ENCODE measurements at regions not wholly inside any gene's neighbourhood (a gene's known extent, or its start where the extent isn't known, plus 50 kb on each side); places are given as distances from the start of the nearest gene placed in this dataset.

DNA sequence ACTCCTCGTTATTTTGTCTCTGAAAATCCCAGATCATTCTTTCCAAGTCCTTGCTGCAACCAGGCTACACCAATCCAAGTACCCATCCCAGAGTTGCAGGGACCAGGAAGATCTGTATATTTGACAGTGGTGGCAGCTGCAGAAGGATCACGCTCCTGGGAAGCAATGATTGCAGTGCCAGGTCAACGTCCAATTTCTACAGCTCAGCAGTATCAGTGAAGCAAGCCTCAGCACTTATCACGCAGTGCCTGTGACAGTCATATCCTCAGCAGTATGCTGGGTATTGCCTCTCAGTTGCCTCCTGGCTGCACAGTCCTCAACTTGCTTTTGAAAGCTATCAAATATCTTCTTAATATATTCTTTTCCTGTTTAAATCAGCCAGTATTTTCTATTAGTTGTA, 66.7 kb downstream of the BARHL2 start:
- H3K4me1 ChIP-seq: no peaks in the 10 kb centered on the region
- H3K9me3 ChIP-seq: no peaks in the 10 kb centered on the region
- H3K27ac ChIP-seq: no peak overlapping the region
- H3K36me3 ChIP-seq: no peaks in the 10 kb centered on the region
- no peaks in the 10 kb centered on the region for H3K27me3 ChIP-seq
- in situ Hi-C loops (cut with MboI; ENCODE audit: low pct_ligation_motif_present in 1 of 4, low pct_unique_long_range_greater_than_20kb in 1 of 4, low sequenced_read_pairs in 3 of 4) (no loop called here), intact Hi-C loops (cut with DNase I; ENCODE audit: low total_unique reads) (no loop called here)
- no peak overlapping the region for H3K4me3 ChIP-seq
- TF ChIP-seq POLR2AphosphoS5 (IDR thresholded peaks at IDR 0.05) (no peak), POLR2A (IDR thresholded peaks at IDR 0.05) (no peak), EP300 (IDR thresholded peaks at IDR 0.05; ENCODE audit: low read depth) (no peak)
- TF ChIP-seq, protein P1, sequence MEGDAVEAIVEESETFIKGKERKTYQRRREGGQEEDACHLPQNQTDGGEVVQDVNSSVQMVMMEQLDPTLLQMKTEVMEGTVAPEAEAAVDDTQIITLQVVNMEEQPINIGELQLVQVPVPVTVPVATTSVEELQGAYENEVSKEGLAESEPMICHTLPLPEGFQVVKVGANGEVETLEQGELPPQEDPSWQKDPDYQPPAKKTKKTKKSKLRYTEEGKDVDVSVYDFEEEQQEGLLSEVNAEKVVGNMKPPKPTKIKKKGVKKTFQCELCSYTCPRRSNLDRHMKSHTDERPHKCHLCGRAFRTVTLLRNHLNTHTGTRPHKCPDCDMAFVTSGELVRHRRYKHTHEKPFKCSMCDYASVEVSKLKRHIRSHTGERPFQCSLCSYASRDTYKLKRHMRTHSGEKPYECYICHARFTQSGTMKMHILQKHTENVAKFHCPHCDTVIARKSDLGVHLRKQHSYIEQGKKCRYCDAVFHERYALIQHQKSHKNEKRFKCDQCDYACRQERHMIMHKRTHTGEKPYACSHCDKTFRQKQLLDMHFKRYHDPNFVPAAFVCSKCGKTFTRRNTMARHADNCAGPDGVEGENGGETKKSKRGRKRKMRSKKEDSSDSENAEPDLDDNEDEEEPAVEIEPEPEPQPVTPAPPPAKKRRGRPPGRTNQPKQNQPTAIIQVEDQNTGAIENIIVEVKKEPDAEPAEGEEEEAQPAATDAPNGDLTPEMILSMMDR (IDR thresholded peaks at IDR 0.05): no peak
- WGBS, 2 donors (ENCODE audit: low coverage in 1 of 2): 49 to 61% methylated on average over 4 of the region's 4 CpGs
- peak; percentile 7 for DNase-seq

- Histone ChIP-seq H3K9me3 (no peaks in the 10 kb centered on the region), H3K27ac (no peak overlapping the region), H3K27me3 (no peaks in the 10 kb centered on the region), H3K4me1 (no peaks in the 10 kb centered on the region), H3K4me3 (no peak overlapping the region), H3K36me3 (no peaks in the 10 kb centered on the region)
- intact Hi-C loops (cut with DNase I; ENCODE audit: low total_unique reads) (no loop called here), in situ Hi-C loops (cut with MboI; ENCODE audit: low pct_ligation_motif_present in 1 of 4, low pct_unique_long_range_greater_than_20kb in 1 of 4, low sequenced_read_pairs in 3 of 4) (no loop called here)
- DNase-seq: no peak
- 79 to 86% methylated on average over 4 of the region's 4 CpGs for WGBS, 2 donors (ENCODE audit: low coverage in 1 of 2)
- TF ChIP-seq EP300 (IDR thresholded peaks at IDR 0.05; ENCODE audit: low read depth) (no peak), POLR2A (IDR thresholded peaks at IDR 0.05) (no peak), POLR2AphosphoS5 (IDR thresholded peaks at IDR 0.05) (no peak)
- TF ChIP-seq, protein P1 (IDR thresholded peaks at IDR 0.05): no peak
Measured at GRCh38 chr1:90640325-90640724, 76.8 kb downstream of the BARHL2 start.

DNA sequence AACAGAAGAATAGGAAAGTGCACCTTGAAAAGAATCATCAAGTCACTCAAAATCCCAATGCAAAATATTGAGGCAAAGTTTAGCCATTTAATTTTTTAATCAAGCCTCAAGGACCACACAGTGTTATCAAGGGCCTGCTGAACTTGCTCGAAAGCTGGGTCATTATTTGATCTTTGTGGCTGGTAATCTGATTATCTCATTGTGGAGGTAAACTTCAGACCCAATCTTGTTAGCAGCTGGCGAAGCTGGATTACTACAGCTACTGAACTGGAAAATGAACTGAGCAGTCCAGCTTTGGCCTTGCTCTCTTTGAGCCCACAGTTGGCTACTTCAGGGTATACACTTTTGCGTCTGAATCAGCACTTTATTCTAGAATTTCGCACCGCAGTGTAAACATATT, 94.4 kb downstream of the BARHL2 start:
- no peak for TF ChIP-seq POLR2A (IDR thresholded peaks at IDR 0.05)
- TF ChIP-seq, protein P1 (IDR thresholded peaks at IDR 0.05): no peak
- TF ChIP-seq POLR2AphosphoS5 (IDR thresholded peaks at IDR 0.05): no peak
- no peak for TF ChIP-seq EP300 (IDR thresholded peaks at IDR 0.05; ENCODE audit: low read depth)
- Histone ChIP-seq H3K4me1 (no peaks in the 10 kb centered on the region), H3K9me3 (no peaks in the 10 kb centered on the region), H3K4me3 (no peak overlapping the region), H3K27ac (no peak overlapping the region), H3K27me3 (no peaks in the 10 kb centered on the region), H3K36me3 (no peaks in the 10 kb centered on the region)
- no peak for DNase-seq
- 76 to 83% methylated on average over 2 to 5 of the region's 5 CpGs for WGBS, 2 donors (ENCODE audit: low coverage in 1 of 2)
- intact Hi-C loops (cut with DNase I; ENCODE audit: low total_unique reads) (no loop called here), in situ Hi-C loops (cut with MboI; ENCODE audit: low pct_ligation_motif_present in 1 of 4, low pct_unique_long_range_greater_than_20kb in 1 of 4, low sequenced_read_pairs in 3 of 4) (no loop called here)

GRCh38 chr1:90621986-90622385, 95.1 kb downstream of the BARHL2 start:
- H3K4me3 ChIP-seq: no peak overlapping the region
- intact Hi-C loops (cut with DNase I; ENCODE audit: low total_unique reads): no loop called here
- in situ Hi-C loops (cut with MboI; ENCODE audit: low pct_ligation_motif_present in 1 of 4, low pct_unique_long_range_greater_than_20kb in 1 of 4, low sequenced_read_pairs in 3 of 4): no loop called here
- no peaks in the 10 kb centered on the region for H3K36me3 ChIP-seq
- TF ChIP-seq POLR2AphosphoS5 (IDR thresholded peaks at IDR 0.05) (no peak), POLR2A (IDR thresholded peaks at IDR 0.05) (no peak), EP300 (IDR thresholded peaks at IDR 0.05; ENCODE audit: low read depth) (no peak)
- TF ChIP-seq, protein P1 (IDR thresholded peaks at IDR 0.05): no peak
- H3K27me3 ChIP-seq: no peaks in the 10 kb centered on the region
- no peak for DNase-seq
- no peaks in the 10 kb centered on the region for H3K9me3 ChIP-seq
- no peak overlapping the region for H3K27ac ChIP-seq
- 85 to 89% methylated on average over 3 of the region's 3 CpGs for WGBS, 2 donors (ENCODE audit: low coverage in 1 of 2)
- H3K4me1 ChIP-seq: no peaks in the 10 kb centered on the region

All from transverse colon (tissue), 4 donors.